GM12878 (cell line): ENCODE measurements at regions not wholly inside any gene's neighbourhood (a gene's known extent, or its start where the extent isn't known, plus 50 kb on each side); places are given as distances from the start of the nearest gene placed in this dataset.

Experiments
- BHLHE40 ChIP-seq, 2 experiments: fragments of 450-650 bp in 1 of 2; IDR thresholded peaks; 2 replicates each; pipeline ENCODE4 v1.6.1; 2011 to 2017; ENCODE audit warnings: low read depth in 2 of 2, borderline replicate concordance in 1 of 2, improper control_type of control experiment in 1 of 2, low read length in 1 of 2, mild to moderate bottlenecking in 1 of 2
- BRCA1 ChIP-seq: IDR thresholded peaks from 2 replicates; pipeline ENCODE4 v1.6.1; 2011; ENCODE audit warnings: low read depth, low read length, improper control_type of control experiment
- CTCF ChIP-seq, 3 experiments: IDR thresholded peaks in 2 of 3; conservative IDR thresholded peaks in 1 of 3; 2 replicates each; pipeline ENCODE4 v1.5.1; 2011; ENCODE audit warnings: low read depth in 3 of 3, low read length in 3 of 3, mild to moderate bottlenecking in 3 of 3, control low read depth in 2 of 3, moderate library complexity in 2 of 3, inconsistent platforms in 1 of 3, mixed read lengths in 1 of 3; ENCODE audit not compliant: control insufficient read depth in 2 of 3, insufficient read depth in 1 of 3; ENCODE audit errors: extremely low read depth in 1 of 3
- REST ChIP-seq: IDR thresholded peaks from 2 replicates; pipeline ENCODE4 v1.6.1; 2012; ENCODE audit warnings: mild to moderate bottlenecking, low read depth, low read length
- USF2 ChIP-seq: IDR thresholded peaks from 2 replicates; pipeline ENCODE4 v1.6.1; 2011; ENCODE audit warnings: low read depth, low read length, improper control_type of control experiment, borderline replicate concordance
- YY1 ChIP-seq: IDR thresholded peaks from 2 replicates; pipeline ENCODE4 v1.6.1; 2011; ENCODE audit warnings: low read depth, mild to moderate bottlenecking, low read length

- TF ChIP-seq BHLHE40 (IDR thresholded peaks at IDR 0.05; ENCODE audit: borderline replicate concordance in 1 of 2, low read depth in 2 of 2, low read length in 1 of 2) (no peak), CTCF (IDR thresholded peaks at IDR 0.05 in 2 of 3, conservative IDR thresholded peaks at IDR 0.05 in 1 of 3; ENCODE audit: control insufficient read depth in 2 of 3, extremely low read depth in 1 of 3, insufficient read depth in 1 of 3, low read depth in 3 of 3, low read length in 3 of 3) (no peak), BRCA1 (no peak), REST (no peak), YY1 (no peak), USF2 (no peak)
These were observed 739.7 kb downstream of the LTN1 start for GRCh38 chr21:28252928-28253327.
